HL-60/S4 treated with retinoic acid at 250 ng/mL for 4 days and 3 days (cell line): ENCODE measurements at regions not wholly inside any gene's neighbourhood (a gene's known extent, or its start where the extent isn't known, plus 50 kb on each side); places are given as distances from the start of the nearest gene placed in this dataset.
"Not testable (repeated sequence)": the region's sequence is repeated elsewhere in the genome, so short reads cannot be mapped to it uniquely, and the experiment has no call there.

ENCODE experiments used
- in situ Hi-C: fragments of 300-500 bp; cut with MboI; formaldehyde crosslinking; loops from 2 replicates; pipeline ENCODE4 v1.7.0; 2022; ENCODE audit warnings: low sequenced_read_pairs

DNA sequence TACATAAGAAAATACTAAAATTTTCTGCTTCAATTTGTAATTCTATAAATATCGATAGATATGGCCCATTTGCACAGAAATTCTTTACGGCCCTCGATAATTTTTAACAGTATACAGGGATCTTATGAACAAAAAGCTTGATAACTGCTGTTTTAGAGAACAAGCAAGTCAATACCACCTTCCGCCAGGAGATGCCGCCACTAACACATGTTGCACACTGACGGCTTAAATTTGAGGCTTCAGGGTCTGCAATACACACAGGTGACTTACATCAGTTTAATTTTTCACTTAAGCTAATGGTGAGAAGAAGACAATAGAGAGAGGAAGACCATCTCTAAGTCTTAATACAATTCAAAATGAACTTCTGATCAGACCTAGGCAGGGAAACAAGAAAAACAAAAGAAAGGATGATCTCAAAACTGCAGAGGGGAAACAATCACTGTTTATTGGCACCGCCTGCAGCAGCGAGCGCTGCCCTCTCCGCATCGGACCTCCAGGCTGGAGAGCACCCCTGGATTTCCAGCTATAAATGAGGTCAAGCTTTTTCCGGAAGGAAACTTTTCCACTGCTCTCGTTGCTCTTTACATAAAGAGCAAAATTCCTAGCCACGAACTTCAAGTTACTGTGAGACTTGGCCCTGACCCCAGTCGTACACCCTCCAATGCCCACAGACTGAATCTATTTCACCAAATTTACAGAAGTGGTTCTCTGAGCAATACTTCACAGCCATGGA is 53.9 kb downstream of the OTOR start:
- in situ Hi-C loops, result loop anchor here (25.0 kb wide), 1 partner anchor 635 kb away; no protein-coding TSS in a partner anchor

GRCh38 chr20:16802652-16802935 is 54.4 kb downstream of the OTOR start:
- in situ Hi-C loops, result loop anchor here (25.0 kb wide), 1 partner anchor 635 kb away; no protein-coding TSS in a partner anchor

DNA sequence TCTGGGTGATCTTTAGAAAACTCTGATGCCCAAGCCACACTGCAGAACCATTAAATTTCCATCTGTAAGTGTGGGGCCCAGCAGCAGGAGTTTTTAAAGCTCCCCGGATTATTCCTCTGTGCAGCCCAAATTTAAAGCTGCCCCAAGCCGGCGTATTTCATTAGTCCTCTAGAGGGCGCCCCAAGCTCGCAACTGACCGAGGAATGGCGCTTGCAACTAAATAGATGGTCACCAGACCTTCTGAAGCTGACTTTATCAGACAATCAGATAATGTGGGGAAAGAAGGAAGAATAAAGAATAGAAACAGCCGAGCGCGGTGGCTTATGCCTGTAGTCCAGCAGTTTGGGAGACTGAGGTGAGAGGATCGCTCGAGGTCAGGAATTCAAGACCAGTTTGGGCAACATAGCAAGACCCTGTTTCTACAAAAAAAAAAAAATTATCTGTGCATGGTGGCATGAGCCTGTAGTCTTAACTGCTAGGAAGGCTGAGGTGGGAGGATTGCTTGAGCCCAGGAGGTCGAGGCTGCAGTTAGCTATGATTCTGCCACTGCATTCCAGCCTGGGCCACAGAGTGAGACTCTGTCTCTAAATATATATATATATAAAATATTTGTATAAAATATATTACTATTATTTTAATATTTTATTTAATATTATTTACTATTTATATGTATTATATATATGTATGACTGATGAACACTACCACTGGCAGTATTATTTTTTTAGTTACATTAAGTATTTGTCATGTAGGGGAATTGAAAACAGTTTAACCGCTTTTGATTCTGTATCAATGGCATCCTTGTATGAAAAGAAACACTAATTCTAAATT is 56.0 kb downstream of the OTOR start:
- in situ Hi-C loops, result loop anchor here (25.0 kb wide), 1 partner anchor 633 kb away; no protein-coding TSS in a partner anchor

- in situ Hi-C loops, result loop anchor here (25.0 kb wide), 1 partner anchor 633 kb away; no protein-coding TSS in a partner anchor
Measured at GRCh38 chr20:16804793-16805187, 56.6 kb downstream of the OTOR start.

- in situ Hi-C loops, result loop anchor here (25.0 kb wide), 1 partner anchor 631 kb away; no protein-coding TSS in a partner anchor
Measured at GRCh38 chr20:16806061-16806460, 57.9 kb downstream of the OTOR start.

DNA sequence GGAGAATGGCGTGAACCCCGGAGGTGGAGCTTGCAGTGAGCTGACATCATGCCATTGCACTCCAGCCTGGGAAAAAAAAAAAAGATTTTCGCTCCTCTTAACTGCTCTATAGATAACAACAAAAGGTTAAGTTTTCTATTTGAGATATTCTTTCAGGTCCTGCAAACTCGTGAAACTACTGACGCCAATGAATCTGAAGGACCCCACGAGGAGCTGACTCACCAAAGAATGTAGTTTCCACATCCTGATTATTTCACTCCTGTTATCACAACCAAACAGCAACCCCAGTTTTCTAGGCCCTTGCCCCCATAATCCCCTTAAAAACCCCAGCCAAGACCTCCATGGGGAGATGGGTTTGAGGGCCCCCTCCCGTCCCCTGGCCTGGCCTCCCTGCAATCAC is 58.7 kb downstream of the OTOR start:
- in situ Hi-C loops, result loop anchor here (25.0 kb wide), 1 partner anchor 630 kb away; no protein-coding TSS in a partner anchor

- in situ Hi-C loops, result loop anchor here (25.0 kb wide), 1 partner anchor 629 kb away; no protein-coding TSS in a partner anchor
Measured at GRCh38 chr20:16808796-16809195, 60.6 kb downstream of the OTOR start.

DNA sequence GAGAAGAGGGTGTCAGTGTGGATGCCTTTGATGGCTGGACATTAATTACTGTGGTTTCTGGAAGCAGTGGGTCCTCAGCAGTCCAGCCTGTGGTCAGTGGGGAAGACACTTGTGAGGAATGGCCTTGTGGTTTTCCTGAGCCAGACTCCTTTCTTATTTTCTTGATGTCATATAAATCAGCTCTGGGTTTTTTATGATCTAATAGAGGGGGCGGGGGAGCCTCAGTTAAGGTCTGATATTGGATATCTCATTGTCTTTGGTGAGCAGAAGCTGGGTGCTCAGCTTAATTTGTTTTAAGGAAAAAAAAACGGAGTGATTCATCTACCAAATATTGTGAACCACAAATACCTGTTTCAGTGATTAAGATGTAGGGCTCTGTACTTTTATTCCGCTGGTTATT is 62.1 kb downstream of the OTOR start:
- in situ Hi-C loops, result loop anchor here (25.0 kb wide), 1 partner anchor 627 kb away; no protein-coding TSS in a partner anchor

DNA sequence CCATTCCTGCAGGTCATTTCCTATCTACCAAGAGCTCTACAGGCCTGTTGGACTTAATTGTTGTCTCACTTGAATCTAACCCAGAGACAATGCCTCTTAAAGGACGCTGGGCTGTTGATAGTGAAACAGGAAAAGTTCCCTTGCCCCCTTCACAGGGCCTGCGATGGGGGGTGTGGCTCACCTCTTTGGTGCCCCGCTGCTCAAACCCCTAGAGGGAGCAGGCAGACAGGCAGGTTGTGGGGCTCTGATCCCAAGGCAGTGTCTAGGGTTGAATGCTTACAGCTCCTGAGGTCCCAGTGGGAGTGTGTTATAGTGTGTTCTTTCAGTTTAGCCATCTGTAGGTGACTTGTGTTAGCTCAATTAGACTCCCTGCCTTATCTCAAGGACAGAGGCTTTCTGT is 68.0 kb downstream of the OTOR start:
- in situ Hi-C loops, result loop anchor here (25.0 kb wide), 1 partner anchor 621 kb away; no protein-coding TSS in a partner anchor

DNA sequence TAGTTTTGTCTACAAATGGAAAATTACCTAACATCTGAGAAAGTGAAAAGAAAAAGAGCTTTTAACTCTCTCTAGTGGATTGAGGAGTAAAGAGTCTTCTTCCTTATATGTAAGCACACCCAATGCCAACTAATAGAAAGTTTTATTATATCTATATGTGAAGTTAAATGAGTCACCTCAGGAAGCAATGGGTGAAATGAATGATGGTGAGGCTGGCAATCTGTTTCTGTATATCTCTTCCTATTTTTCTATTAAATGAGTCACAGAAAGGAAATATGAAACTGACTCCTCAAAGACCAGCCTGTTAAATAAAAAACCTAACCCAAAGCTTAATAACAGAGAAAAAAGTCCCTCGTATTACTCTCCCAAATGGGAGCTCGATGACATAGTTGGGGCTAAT is 71.3 kb downstream of the OTOR start:
- in situ Hi-C loops, result loop anchor here (25.0 kb wide), 1 partner anchor 618 kb away; no protein-coding TSS in a partner anchor

DNA sequence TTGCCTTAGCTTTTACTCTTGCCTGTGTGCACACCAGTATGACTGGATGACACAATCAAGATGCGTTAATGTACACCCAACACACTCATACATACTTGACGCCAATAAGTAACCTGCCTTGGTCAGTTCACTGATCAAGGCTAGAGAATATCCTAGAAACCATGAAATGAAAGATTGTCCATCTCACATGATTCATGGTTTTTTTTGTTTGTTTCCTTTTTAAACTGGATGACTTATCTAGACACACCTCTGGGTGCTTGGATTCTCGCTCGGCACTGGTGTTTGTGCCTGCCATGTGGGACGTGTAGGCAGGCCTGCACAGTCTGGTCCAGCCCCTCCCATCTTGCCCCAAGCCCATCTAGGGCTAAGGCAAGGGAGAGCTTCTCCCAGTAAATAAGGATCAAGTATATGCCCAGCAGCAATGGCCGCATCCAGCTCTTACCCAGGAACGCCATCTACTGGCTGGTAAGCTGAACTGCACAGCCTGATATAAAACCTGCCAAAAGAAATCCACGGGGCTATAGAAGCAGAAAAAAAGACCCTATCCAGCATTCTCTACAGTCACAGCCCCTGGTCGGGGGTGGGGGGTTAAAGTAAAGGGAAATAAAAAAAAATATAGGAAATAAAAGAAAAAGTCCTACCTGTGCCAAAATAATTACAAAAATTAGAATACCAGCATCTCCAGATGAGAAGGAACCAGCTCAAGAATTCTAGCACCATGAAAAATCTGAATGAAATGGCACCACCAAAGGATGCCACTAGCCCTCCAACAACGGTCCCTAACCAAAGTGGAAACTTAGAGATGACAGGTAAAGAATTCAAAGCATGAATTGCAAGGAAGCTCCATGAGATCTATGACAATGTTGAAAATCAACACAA is 73.3 kb downstream of the OTOR start:
- in situ Hi-C loops, result loop anchor here (25.0 kb wide), 1 partner anchor 616 kb away; no protein-coding TSS in a partner anchor

GRCh38 chr20:16824664-16825063 is 76.5 kb downstream of the OTOR start:
- in situ Hi-C loops, result loop anchor here (25.0 kb wide), 1 partner anchor 613 kb away; no protein-coding TSS in a partner anchor

- in situ Hi-C loops, result no loop called here
Measured at GRCh38 chr20:16828666-16829305, 80.6 kb downstream of the OTOR start.

DNA sequence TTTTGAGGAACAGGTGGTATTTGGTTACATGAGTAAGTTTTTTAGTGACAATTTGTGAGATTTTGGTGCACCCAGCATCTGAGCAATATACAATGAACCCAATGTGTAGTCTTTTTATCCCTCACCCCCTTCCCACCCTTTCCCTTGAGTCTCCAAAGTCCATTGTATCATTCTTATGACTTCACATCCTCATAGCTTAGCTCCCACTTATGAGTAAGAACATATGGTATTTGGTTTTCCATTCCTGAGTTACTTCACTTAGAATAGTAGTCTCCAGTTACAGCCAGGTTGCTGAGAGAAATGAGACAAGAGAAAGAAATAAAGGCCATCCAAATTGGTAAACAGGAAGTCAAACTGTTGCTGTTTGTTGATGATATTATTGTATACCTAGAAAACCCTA is 87.5 kb downstream of the OTOR start:
- in situ Hi-C loops, result not testable (repeated sequence)

DNA sequence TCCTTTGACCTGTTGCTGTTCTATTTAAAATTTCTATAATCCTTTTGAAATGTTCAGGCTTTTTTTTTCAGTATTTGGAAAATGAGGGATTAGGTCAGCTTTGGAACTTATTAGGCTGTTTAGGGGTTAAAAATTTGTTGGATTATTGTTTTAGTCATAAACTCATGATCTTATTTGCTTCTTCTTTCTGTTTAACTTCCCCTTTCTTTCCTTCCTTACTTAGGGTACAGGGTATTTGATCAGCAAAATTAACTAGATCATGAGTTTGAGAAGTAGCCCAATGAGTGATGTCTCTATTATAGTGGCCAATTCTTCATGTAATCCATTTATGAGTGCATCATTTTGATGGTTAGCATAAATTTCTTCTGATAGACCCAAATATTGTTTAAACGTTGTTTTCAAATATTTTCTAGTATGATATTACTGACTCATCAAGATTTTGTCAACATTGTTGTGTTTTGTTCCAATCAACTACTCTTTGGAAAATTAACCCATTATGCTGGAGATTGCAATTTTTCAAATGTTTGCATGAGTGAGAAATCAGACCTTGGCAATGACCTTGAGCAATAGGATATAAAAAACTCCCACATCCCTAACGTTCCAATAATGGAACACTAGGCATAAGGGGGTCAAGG is 94.4 kb downstream of the OTOR start:
- in situ Hi-C loops, result no loop called here

GRCh38 chr20:16844406-16844805 is 96.2 kb downstream of the OTOR start:
- in situ Hi-C loops, result no loop called here

DNA sequence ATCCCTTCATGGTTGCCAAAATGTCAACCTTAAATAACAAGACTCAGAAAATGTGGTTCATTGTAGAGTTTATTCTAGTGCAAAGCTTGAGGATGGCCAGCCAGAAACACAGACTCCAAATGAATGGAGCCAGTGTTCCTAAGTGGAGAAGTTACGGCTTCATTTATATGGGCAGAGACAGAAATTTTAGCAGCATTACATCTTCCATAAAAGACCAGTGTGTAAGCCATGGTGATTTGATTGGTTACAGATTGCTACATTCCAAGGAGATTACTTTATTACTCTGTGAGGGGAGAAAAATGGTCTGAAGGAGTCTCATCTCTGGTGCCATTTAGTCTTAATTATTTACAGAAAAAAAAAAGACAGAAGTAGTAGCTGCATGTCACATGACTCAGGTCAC is 97.8 kb downstream of the OTOR start:
- in situ Hi-C loops, result no loop called here

- in situ Hi-C loops, result no loop called here
Measured at GRCh38 chr20:16848061-16848460, 99.9 kb downstream of the OTOR start.

DNA sequence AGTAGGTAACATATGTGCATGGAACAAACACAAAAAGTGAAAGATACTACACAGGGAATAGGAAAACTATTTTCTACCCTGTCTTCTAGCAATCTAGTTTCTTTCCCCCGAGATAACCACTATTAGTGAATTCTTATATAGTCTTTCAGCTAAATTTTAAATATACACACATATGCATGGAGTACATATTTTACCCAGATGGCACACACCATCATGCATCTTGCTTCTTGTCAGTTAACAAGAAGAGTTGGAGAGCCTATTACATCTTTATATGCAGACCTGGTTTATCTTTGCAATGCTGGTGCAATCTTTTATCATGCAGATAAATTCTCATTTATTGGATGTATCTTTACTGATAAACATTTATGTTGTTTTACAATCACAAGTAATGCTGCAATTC is 100.4 kb downstream of the OTOR start:
- in situ Hi-C loops, result no loop called here

- in situ Hi-C loops, result no loop called here
Measured at GRCh38 chr20:16860914-16861313, 112.8 kb downstream of the OTOR start.
